Central memory CD8-positive, alpha-beta T cell (primary cell): ENCODE measurements at regions not wholly inside any gene's neighbourhood (a gene's known extent, or its start where the extent isn't known, plus 50 kb on each side); places are given as distances from the start of the nearest gene placed in this dataset.

Source experiments
- ATAC-seq: fragments of 150-1000 bp; cut with Tn5 transposase; replicated peaks from 2 replicates; pipeline ENCODE4 v1.10.0; 2022; ENCODE audit warnings: mild to moderate bottlenecking, moderate FRiP score, moderate number of reproducible peaks; ENCODE audit not compliant: poor library complexity, severe bottlenecking; ENCODE audit errors: extremely low read depth
- DNase-seq, 2 donors: peaks; one replicate each; pipeline ENCODE4 v3.0.0; 2021; ENCODE audit warnings: low spot score in 2 of 2
- H3K27ac Mint-ChIP-seq: one replicate; pipeline ENCODE4 v1.8.0; 2022; ENCODE audit warnings: low read depth, mild to moderate bottlenecking, moderate library complexity, mixed read lengths
- H3K27me3 Mint-ChIP-seq: one replicate; pipeline ENCODE4 v1.8.0; 2022; ENCODE audit warnings: mixed read lengths
- H3K36me3 Mint-ChIP-seq: one replicate; pipeline ENCODE4 v1.8.0; 2022; ENCODE audit warnings: mild to moderate bottlenecking, moderate library complexity, mixed read lengths; ENCODE audit not compliant: insufficient read depth
- H3K4me1 Mint-ChIP-seq: one replicate; pipeline ENCODE4 v1.8.0; 2022; ENCODE audit warnings: mixed read lengths
- H3K4me3 Mint-ChIP-seq: one replicate; pipeline ENCODE4 v1.8.0; 2022; ENCODE audit warnings: mild to moderate bottlenecking, moderate library complexity, mixed read lengths
- H3K9me3 Mint-ChIP-seq: one replicate; pipeline ENCODE4 v1.8.0; 2022; ENCODE audit warnings: mixed read lengths

DNA sequence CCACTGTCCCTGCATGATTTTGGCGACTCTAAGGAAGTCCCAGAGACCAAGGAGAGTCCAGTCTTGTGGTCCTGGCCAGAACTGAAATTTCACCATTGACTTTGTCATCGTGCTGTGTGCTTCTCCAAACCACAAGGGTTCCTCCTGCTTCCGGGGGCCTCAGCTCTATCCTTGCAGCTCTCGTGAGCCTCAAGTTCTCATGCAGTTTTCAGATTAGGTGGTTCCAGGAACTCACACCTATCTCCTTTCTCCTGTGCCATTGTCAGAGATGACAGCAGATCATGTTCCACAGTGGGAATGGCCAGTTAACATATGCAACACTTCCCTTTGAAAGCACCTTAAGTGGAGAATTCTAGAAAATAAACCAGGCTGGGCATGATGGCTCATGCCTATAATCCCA lies 97.9 kb upstream of the CRHR1 start:
- Mint-ChIP-seq H3K4me3 (no peak overlapping the region), H3K9me3 (no peaks in the 10 kb centered on the region), H3K27ac (no peak overlapping the region), H3K4me1 (no peaks in the 10 kb centered on the region), H3K27me3 (peaks cover 64% of the 10 kb centered on the region), H3K36me3 (no peaks in the 10 kb centered on the region)
- no peak for DNase-seq
- no peak for ATAC-seq

DNA sequence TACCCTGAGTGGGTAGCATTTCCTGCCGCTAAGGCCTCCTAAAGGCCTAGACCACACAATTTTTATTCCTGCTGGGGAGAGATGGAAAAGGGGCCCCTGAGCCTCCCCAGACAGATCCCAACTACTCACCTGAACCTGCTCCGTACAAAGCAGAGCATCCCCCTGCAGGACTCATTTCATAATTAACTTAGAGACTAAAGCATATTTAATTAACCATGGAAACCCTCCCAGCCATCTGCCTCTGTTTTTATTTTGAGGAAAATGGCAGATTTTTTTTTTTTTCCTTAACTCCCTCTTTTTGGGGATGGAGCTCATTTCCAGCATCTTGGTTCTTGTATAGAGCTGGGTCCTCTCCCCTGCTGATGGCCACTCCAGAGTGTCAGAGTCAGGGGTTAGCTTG lies 96.5 kb upstream of the CRHR1 start:
- ATAC-seq (no peak), DNase-seq (no peak)
- Mint-ChIP-seq H3K9me3 (no peaks in the 10 kb centered on the region), H3K4me3 (no peak overlapping the region), H3K4me1 (no peaks in the 10 kb centered on the region), H3K27me3 (peaks cover 64% of the 10 kb centered on the region), H3K36me3 (no peaks in the 10 kb centered on the region), H3K27ac (no peak overlapping the region)

- peaks cover 64% of the 10 kb centered on the region for H3K27me3 Mint-ChIP-seq
- H3K36me3 Mint-ChIP-seq: no peaks in the 10 kb centered on the region
- no peak for DNase-seq
- ATAC-seq: no peak
- no peaks in the 10 kb centered on the region for H3K9me3 Mint-ChIP-seq
- no peak overlapping the region for H3K27ac Mint-ChIP-seq
- H3K4me1 Mint-ChIP-seq: no peaks in the 10 kb centered on the region
- H3K4me3 Mint-ChIP-seq: no peak overlapping the region
These were observed 95.8 kb upstream of the CRHR1 start for GRCh38 chr17:45688353-45688752.

DNA sequence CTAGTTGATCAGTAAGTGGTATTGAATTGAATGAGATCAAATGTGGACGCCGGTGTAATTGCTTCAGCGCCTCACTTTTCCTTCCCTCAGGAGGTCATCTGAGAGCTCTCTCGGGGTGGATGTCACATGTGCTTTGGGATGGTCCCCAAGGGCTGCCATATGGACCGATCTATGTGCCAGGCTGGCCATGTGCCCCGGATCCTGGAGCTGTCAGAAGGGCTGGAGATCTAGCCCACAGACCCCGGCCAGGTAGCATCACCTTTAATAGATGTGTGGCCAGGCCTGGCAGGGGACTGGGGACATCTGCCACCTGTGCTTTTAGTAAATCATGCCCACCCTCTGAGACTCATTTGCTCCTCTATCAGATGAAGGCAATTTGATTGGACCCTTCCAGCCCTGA lies 95.3 kb upstream of the CRHR1 start:
- H3K27me3 Mint-ChIP-seq: peaks cover 69% of the 10 kb centered on the region
- H3K27ac Mint-ChIP-seq: no peak overlapping the region
- H3K36me3 Mint-ChIP-seq: no peaks in the 10 kb centered on the region
- H3K4me3 Mint-ChIP-seq: no peak overlapping the region
- no peaks in the 10 kb centered on the region for H3K9me3 Mint-ChIP-seq
- DNase-seq (no peak), ATAC-seq (no peak)
- no peaks in the 10 kb centered on the region for H3K4me1 Mint-ChIP-seq

- DNase-seq (no peak), ATAC-seq (no peak)
- Mint-ChIP-seq H3K4me3 (no peak overlapping the region), H3K9me3 (no peaks in the 10 kb centered on the region), H3K4me1 (no peaks in the 10 kb centered on the region), H3K27me3 (peaks cover 72% of the 10 kb centered on the region), H3K36me3 (no peaks in the 10 kb centered on the region), H3K27ac (no peak overlapping the region)
These were observed 94.7 kb upstream of the CRHR1 start for GRCh38 chr17:45689451-45689850.

DNA sequence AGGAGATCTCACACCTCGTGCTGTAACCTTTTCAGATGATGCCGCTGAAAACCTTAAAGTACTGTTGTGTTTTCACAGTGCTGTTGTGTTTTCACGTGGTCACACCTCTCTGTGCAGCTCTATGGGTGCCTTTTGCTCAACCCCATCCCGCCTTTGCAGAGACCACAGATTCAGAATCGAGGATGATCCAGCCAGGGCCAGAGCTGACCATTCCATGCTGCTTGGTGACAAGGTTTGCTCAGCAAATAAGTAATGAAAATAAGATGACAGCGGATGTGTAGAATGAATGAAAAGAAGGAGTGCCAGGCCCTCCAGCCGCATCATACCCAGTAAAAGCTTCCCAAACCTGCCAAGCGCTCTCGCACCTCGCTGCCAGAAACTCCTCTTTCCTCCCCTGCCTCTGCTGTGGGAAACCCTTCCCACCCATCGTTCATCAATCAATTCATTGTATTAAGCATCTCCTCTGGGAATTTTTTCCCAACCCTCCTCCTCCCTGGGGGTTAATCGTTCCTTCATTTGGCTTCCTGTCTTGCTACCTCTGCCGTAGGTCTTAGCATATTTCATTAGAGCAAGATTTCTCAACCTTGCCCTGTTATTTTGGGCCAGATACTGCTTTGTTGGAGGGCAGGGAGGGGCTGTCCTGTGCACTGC lies 93.4 kb upstream of the CRHR1 start:
- peaks cover 79% of the 10 kb centered on the region for H3K27me3 Mint-ChIP-seq
- ATAC-seq (no peak), DNase-seq (no peak)
- no peaks in the 10 kb centered on the region for H3K36me3 Mint-ChIP-seq
- no peaks in the 10 kb centered on the region for H3K4me1 Mint-ChIP-seq
- H3K27ac Mint-ChIP-seq: no peak overlapping the region
- no peaks in the 10 kb centered on the region for H3K9me3 Mint-ChIP-seq
- no peak overlapping the region for H3K4me3 Mint-ChIP-seq

GRCh38 chr17:45692661-45693060 lies 91.5 kb upstream of the CRHR1 start:
- no peak for ATAC-seq
- no peak overlapping the region for H3K27ac Mint-ChIP-seq
- H3K4me3 Mint-ChIP-seq: no peak overlapping the region
- H3K27me3 Mint-ChIP-seq: peaks cover 87% of the 10 kb centered on the region
- no peaks in the 10 kb centered on the region for H3K36me3 Mint-ChIP-seq
- H3K9me3 Mint-ChIP-seq: no peaks in the 10 kb centered on the region
- DNase-seq: no peak
- no peaks in the 10 kb centered on the region for H3K4me1 Mint-ChIP-seq

- ATAC-seq: no peak
- H3K4me3 Mint-ChIP-seq: no peak overlapping the region
These were observed 90.3 kb upstream of the CRHR1 start for GRCh38 chr17:45693792-45694191.

GRCh38 chr17:45696442-45696841 lies 87.7 kb upstream of the CRHR1 start:
- ATAC-seq: no peak
- Mint-ChIP-seq H3K9me3 (no peaks in the 10 kb centered on the region), H3K27me3 (peaks cover 86% of the 10 kb centered on the region), H3K4me3 (no peak overlapping the region), H3K27ac (no peak overlapping the region), H3K36me3 (no peaks in the 10 kb centered on the region), H3K4me1 (no peaks in the 10 kb centered on the region)
- DNase-seq: no peak

More at GRCh38 chr17:45693792-45694191, 90.3 kb upstream of the CRHR1 start:
- H3K27me3 Mint-ChIP-seq: peaks cover 90% of the 10 kb centered on the region
- DNase-seq: no peak
- no peaks in the 10 kb centered on the region for H3K4me1 Mint-ChIP-seq
- H3K36me3 Mint-ChIP-seq: no peaks in the 10 kb centered on the region
- H3K27ac Mint-ChIP-seq: no peak overlapping the region
- no peaks in the 10 kb centered on the region for H3K9me3 Mint-ChIP-seq

DNA sequence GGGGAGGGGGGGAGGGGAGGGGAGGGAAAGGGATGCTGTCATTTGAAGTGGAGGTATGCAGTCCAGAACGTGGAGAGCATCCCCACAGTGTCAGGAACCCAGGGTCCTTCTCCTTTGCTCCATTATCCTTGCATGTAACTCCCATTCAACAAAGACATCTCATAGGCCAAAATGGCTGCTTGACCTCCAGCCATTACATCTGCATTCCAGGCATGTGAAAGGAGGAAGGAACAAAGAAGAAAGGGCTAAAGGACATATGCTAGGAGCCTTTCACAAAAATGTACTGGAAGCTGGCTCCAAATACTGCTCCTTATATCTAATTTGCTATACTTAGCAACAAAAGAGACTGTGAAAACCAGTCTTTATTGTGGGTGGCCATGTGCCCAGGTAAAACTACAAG lies 87.0 kb upstream of the CRHR1 start:
- Mint-ChIP-seq H3K27me3 (peaks cover 85% of the 10 kb centered on the region), H3K9me3 (no peaks in the 10 kb centered on the region), H3K4me3 (no peak overlapping the region), H3K36me3 (no peaks in the 10 kb centered on the region), H3K4me1 (no peaks in the 10 kb centered on the region), H3K27ac (no peak overlapping the region)
- DNase-seq (no peak), ATAC-seq (no peak)

DNA sequence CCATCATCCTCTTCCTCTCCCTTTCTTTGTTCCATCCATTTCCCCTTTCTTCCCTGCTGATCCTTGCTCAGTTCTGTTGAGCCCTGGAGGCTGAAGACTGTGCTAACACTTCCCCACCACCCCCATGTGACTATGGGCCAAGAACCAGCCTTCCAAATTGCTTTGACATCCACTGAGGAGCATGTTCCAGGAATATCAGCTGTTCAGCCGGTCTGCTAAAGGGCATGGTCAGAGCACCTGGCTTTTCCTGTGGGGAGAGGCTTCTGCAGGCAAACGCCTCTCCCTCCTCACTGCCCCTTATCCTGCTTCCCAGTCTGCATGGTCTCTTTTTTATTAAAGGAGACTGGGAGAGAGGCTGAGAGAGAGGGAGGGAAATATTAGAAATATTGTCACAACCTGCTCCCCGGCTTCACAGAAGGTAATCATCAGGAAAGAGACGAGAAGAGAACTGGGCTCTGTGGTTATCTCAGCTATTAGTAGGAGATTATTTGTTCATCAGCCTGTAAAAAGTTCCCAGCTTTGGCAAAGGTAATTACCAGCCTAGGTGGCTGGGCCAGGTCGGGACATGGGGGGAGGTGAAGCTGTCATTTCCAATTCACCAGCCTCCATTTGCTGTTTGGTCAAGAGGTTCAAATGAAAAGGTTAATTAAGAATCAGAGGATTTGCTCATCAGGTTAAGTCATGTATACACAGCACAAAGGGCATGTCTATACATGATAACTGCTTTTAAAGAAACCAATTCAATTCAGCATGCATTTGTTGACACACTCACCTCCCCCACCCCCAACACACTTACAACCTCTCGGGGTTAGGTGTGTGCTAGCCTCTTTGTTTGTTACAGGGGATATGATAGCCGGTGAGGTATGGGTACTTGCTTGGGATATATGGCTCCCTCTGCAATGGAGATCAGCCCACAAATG lies 83.7 kb upstream of the CRHR1 start:
- Mint-ChIP-seq H3K4me1 (no peaks in the 10 kb centered on the region), H3K9me3 (no peaks in the 10 kb centered on the region), H3K4me3 (no peak overlapping the region), H3K36me3 (no peaks in the 10 kb centered on the region), H3K27ac (no peak overlapping the region), H3K27me3 (peaks cover 84% of the 10 kb centered on the region)
- DNase-seq (no peak), ATAC-seq (no peak)

- no peak for ATAC-seq
- Mint-ChIP-seq H3K4me1 (no peaks in the 10 kb centered on the region), H3K9me3 (no peaks in the 10 kb centered on the region), H3K4me3 (no peak overlapping the region), H3K27ac (no peak overlapping the region), H3K36me3 (no peaks in the 10 kb centered on the region), H3K27me3 (peaks cover 81% of the 10 kb centered on the region)
- DNase-seq: no peak
These were observed 81.4 kb upstream of the CRHR1 start for GRCh38 chr17:45702666-45703266.

DNA sequence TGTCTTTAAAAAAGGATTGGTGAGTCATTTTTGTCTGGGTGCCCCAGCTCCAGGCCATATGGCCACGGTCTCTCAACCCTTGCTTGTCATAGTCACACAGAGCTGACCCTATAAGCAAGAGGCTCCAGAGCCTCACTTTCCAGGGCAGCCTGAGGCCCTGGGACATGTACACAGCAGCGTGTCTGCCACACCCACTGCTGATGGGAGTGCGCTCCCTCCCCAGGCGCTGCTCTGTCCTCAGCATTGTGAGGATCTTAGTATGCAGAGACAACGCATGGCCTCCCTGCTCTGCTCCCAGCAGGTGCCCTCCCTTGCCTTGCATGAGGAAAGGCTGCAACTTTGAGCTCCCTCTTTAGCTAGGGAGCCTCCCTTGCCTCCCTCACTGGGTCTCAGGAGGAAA lies 80.8 kb upstream of the CRHR1 start:
- H3K27ac Mint-ChIP-seq: no peak overlapping the region
- no peaks in the 10 kb centered on the region for H3K9me3 Mint-ChIP-seq
- no peaks in the 10 kb centered on the region for H3K4me1 Mint-ChIP-seq
- DNase-seq: no peak
- ATAC-seq: no peak
- peaks cover 81% of the 10 kb centered on the region for H3K27me3 Mint-ChIP-seq
- no peaks in the 10 kb centered on the region for H3K36me3 Mint-ChIP-seq
- no peak overlapping the region for H3K4me3 Mint-ChIP-seq
